GM23338 (cell line): ENCODE measurements at regions not wholly inside any gene's neighbourhood (a gene's known extent, or its start where the extent isn't known, plus 50 kb on each side); places are given as distances from the start of the nearest gene placed in this dataset.

Source experiments
- ATAC-seq: fragments of 200-7000 bp; cut with Tn5 transposase; 3 replicates; pipeline ENCODE4 v1.9.1; 2020
- DNase-seq: peaks from one replicate; pipeline ENCODE4 v3.0.0-alpha.2; 2015; ENCODE audit warnings: low spot score
- H2AFZ ChIP-seq: fragments of 200-600 bp; sonication (generic); 2 replicates; pipeline ENCODE4 v1.8.0; 2016; ENCODE audit warnings: antibody characterized with exemption, mild to moderate bottlenecking, moderate library complexity
- H3F3A ChIP-seq: fragments of 200-600 bp; sonication (generic); replicated peaks from 2 replicates; pipeline ENCODE4 v1.8.0; 2017; ENCODE audit warnings: antibody characterized with exemption, mixed run types, low read depth
- H3K27ac ChIP-seq: fragments of 200-600 bp; sonication (generic); 2 replicates; pipeline ENCODE4 v1.6.1; 2016; ENCODE audit warnings: low read depth
- H3K27me3 ChIP-seq: fragments of 200-600 bp; sonication (generic); 2 replicates; pipeline ENCODE4 v1.8.0; 2016; ENCODE audit warnings: mild to moderate bottlenecking, mixed run types, moderate library complexity; ENCODE audit not compliant: insufficient read depth
- H3K36me3 ChIP-seq: fragments of 200-600 bp; sonication (generic); 2 replicates; pipeline ENCODE4 v1.8.0; 2016; ENCODE audit warnings: mild to moderate bottlenecking; ENCODE audit not compliant: insufficient read depth
- H3K4me1 ChIP-seq: fragments of 200-600 bp; sonication (generic); 2 replicates; pipeline ENCODE4 v1.8.0; 2016; ENCODE audit warnings: mild to moderate bottlenecking, moderate library complexity; ENCODE audit not compliant: insufficient read depth
- H3K4me2 ChIP-seq: fragments of 200-600 bp; sonication (generic); 2 replicates; pipeline ENCODE4 v1.7.1; 2017; ENCODE audit warnings: mixed run types
- H3K4me3 ChIP-seq: fragments of 200-600 bp; sonication (generic); 2 replicates; pipeline ENCODE4 v1.6.1; 2016; ENCODE audit warnings: mixed run types
- H3K79me2 ChIP-seq: fragments of 200-600 bp; sonication (generic); replicated peaks from 2 replicates; pipeline ENCODE4 v1.8.0; 2017; ENCODE audit warnings: mild to moderate bottlenecking; ENCODE audit not compliant: insufficient read depth
- H3K9me2 ChIP-seq: fragments of 200-600 bp; sonication (generic); 2 replicates; pipeline ENCODE4 v1.8.0; 2017; ENCODE audit not compliant: insufficient read depth
- H4K20me1 ChIP-seq: fragments of 200-600 bp; sonication (generic); replicated peaks from 2 replicates; pipeline ENCODE4 v1.8.0; 2017; ENCODE audit warnings: mild to moderate bottlenecking; ENCODE audit not compliant: insufficient read depth
- H3K27ac Mint-ChIP-seq: 2 replicates; pipeline ENCODE4 v1.8.0; 2020; ENCODE audit warnings: inconsistent platforms, mild to moderate bottlenecking, moderate library complexity, mixed read lengths
- H3K27me3 Mint-ChIP-seq: 3 replicates; pipeline ENCODE4 v1.8.0; 2022; ENCODE audit warnings: low read depth, mild to moderate bottlenecking, moderate library complexity, mixed read lengths, inconsistent platforms; ENCODE audit not compliant: insufficient read depth, poor library complexity
- H3K36me3 Mint-ChIP-seq: 3 replicates; pipeline ENCODE4 v1.8.0; 2021; ENCODE audit warnings: low read depth, mild to moderate bottlenecking, inconsistent platforms, moderate library complexity, mixed read lengths
- H3K4me1 Mint-ChIP-seq: 3 replicates; pipeline ENCODE4 v1.8.0; 2020; ENCODE audit warnings: mild to moderate bottlenecking, inconsistent platforms, mixed read lengths
- H3K4me3 Mint-ChIP-seq: 3 replicates; pipeline ENCODE4 v1.8.0; 2021; ENCODE audit warnings: moderate library complexity, mild to moderate bottlenecking, inconsistent platforms, mixed read lengths
- H3K9me3 Mint-ChIP-seq: 3 replicates; pipeline ENCODE4 v1.8.0; 2020; ENCODE audit warnings: moderate library complexity, mild to moderate bottlenecking, inconsistent platforms, mixed read lengths
- CTCF ChIP-seq, 2 experiments: fragments of 200-600 bp in 1 of 2; sonication (generic) in 1 of 2; conservative IDR thresholded peaks; 2 replicates each; pipeline versions ENCODE4 v1.5.1 to v1.6.1; 2016 to 2017; ENCODE audit warnings: antibody characterized with exemption in 2 of 2, low read depth in 2 of 2, mild to moderate bottlenecking in 2 of 2, moderate library complexity in 1 of 2
- EZH2 ChIP-seq: fragments of 200-600 bp; sonication (generic); IDR thresholded peaks from one replicate; pipeline ENCODE4 v1.8.0; 2017; ENCODE audit warnings: antibody characterized with exemption, mild to moderate bottlenecking, low read depth; ENCODE audit not compliant: unreplicated experiment
- EZH2phosphoT487 ChIP-seq: fragments of 200-600 bp; sonication (generic); IDR thresholded peaks from one replicate; pipeline ENCODE4 v1.8.1; 2018; ENCODE audit warnings: antibody characterized with exemption; ENCODE audit not compliant: unreplicated experiment
- JUNB ChIP-seq: IDR thresholded peaks from one replicate; pipeline ENCODE4 v1.6.1; 2016; ENCODE audit warnings: antibody characterized with exemption; ENCODE audit not compliant: unreplicated experiment
- NANOG ChIP-seq: IDR thresholded peaks from 2 replicates; pipeline ENCODE4 v1.6.1; 2016; ENCODE audit warnings: antibody characterized with exemption, borderline replicate concordance
- REST ChIP-seq: IDR thresholded peaks from one replicate; pipeline ENCODE4 v1.6.1; 2018; ENCODE audit warnings: antibody characterized with exemption; ENCODE audit not compliant: unreplicated experiment
- STAT1 ChIP-seq: IDR thresholded peaks from one replicate; pipeline ENCODE4 v1.6.1; 2016; ENCODE audit warnings: antibody characterized with exemption; ENCODE audit not compliant: unreplicated experiment
- ZNF114 ChIP-seq: fragments of 250-450 bp; sonication (Bioruptor Pico); IDR thresholded peaks from 2 replicates; pipeline ENCODE4 v1.5.0; 2020; ENCODE audit warnings: mild to moderate bottlenecking, moderate library complexity
- ZNF331 ChIP-seq: fragments of 250-450 bp; sonication (Bioruptor Pico); IDR thresholded peaks from 2 replicates; pipeline ENCODE4 v1.5.0; 2020; ENCODE audit warnings: low read depth, mild to moderate bottlenecking, moderate library complexity
- ZNF462 ChIP-seq: fragments of 250-450 bp; sonication (Bioruptor Pico); IDR thresholded peaks from 2 replicates; pipeline ENCODE4 v1.5.0; 2020; ENCODE audit warnings: mild to moderate bottlenecking, moderate library complexity
- TF ChIP-seq, protein P1 (sequence below): IDR thresholded peaks from 2 replicates; pipeline ENCODE4 v1.6.1; 2016; ENCODE audit warnings: antibody characterized with exemption

DNA sequence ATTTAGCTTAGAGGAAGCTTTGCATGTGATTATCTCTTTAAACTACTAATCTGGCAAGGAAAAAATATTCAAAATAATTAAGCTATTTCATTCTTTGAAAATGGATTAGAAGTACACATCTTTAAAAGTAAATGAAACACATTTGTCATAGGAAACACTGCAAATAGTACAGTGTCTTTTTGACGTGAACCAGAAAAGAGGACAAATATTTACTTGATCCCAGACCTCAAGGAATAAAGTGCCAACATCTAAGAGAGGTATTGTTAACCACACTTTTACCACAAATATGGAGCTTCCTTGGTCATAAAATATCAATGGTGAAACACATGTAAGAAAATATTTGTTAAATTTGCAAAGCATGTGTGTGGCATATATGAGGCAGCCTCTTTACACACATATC lies 159.9 kb downstream of the SNX7 start:
- no peak for DNase-seq
- H3K4me1 Mint-ChIP-seq, result peaks cover 2% of the 10 kb centered on the region; the same call in 1 of the 3 replicates
- no peak overlapping the region for H3K4me2 ChIP-seq
- TF ChIP-seq STAT1 (no peak), ZNF114 (CRISPR knock-in tag) (no peak), EZH2phosphoT487 (no peak), JUNB (no peak), ZNF462 (no peak), NANOG (no peak), EZH2 (no peak), CTCF (conservative IDR thresholded peaks at IDR 0.05; ENCODE audit: low read depth in 2 of 2) (no peak), REST (no peak), ZNF331 (CRISPR knock-in tag) (no peak)
- TF ChIP-seq, protein P1, sequence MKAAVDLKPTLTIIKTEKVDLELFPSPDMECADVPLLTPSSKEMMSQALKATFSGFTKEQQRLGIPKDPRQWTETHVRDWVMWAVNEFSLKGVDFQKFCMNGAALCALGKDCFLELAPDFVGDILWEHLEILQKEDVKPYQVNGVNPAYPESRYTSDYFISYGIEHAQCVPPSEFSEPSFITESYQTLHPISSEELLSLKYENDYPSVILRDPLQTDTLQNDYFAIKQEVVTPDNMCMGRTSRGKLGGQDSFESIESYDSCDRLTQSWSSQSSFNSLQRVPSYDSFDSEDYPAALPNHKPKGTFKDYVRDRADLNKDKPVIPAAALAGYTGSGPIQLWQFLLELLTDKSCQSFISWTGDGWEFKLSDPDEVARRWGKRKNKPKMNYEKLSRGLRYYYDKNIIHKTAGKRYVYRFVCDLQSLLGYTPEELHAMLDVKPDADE, result no peak
- H3K4me1 ChIP-seq, result peaks cover 2% of the 10 kb centered on the region; the same call in 1 of the 2 replicates
- H3K27me3 Mint-ChIP-seq, result peaks cover 1% of the 10 kb centered on the region
- H2AFZ ChIP-seq, result no peak overlapping the region
- no peak overlapping the region for H3K27ac ChIP-seq
- H3K27me3 ChIP-seq, result no peaks in the 10 kb centered on the region
- H3K27ac Mint-ChIP-seq, result no peak overlapping the region
- H3K4me3 ChIP-seq, result no peak overlapping the region
- H3K79me2 ChIP-seq, result no peaks in the 10 kb centered on the region
- no peaks in the 10 kb centered on the region for H3K36me3 Mint-ChIP-seq
- no peaks in the 10 kb centered on the region for H3F3A ChIP-seq
- no peak overlapping the region for H3K4me3 Mint-ChIP-seq
- no peaks in the 10 kb centered on the region for H4K20me1 ChIP-seq
- no peaks in the 10 kb centered on the region for H3K9me2 ChIP-seq
- no peaks in the 10 kb centered on the region for H3K36me3 ChIP-seq
- H3K9me3 Mint-ChIP-seq, result no peaks in the 10 kb centered on the region
- no peak for ATAC-seq
